ENCODE measurements at regions not wholly inside any gene's neighbourhood (a gene's known extent, or its start where the extent isn't known, plus 50 kb on each side); places are given as distances from the start of the nearest gene placed in this dataset.
"Not testable (repeated sequence)": the region's sequence is repeated elsewhere in the genome, so short reads cannot be mapped to it uniquely, and the experiment has no call there.

- DNase-seq (ENCODE audit: low read depth in 2 of 3, low spot score in 1 of 3): no peak
Measured at GRCh38 chr12:89230376-89231315, 121.7 kb downstream of the DUSP6 start.

- DNase-seq (ENCODE audit: low read depth in 2 of 3, low spot score in 1 of 3): no peak
Measured at GRCh38 chr12:89228491-89228890, 123.8 kb downstream of the DUSP6 start.

- no peak for DNase-seq (ENCODE audit: low read depth in 2 of 3, low spot score in 1 of 3)
Measured at GRCh38 chr12:89227774-89228173, 124.5 kb downstream of the DUSP6 start.

- DNase-seq (ENCODE audit: low read depth in 2 of 3, low spot score in 1 of 3): peak; percentile 16 to 43 (median 36)
Measured at GRCh38 chr12:89225808-89226411, 126.4 kb downstream of the DUSP6 start.

GRCh38 chr12:89225401-89225800 is 126.9 kb downstream of the DUSP6 start:
- DNase-seq (ENCODE audit: low read depth in 2 of 3, low spot score in 1 of 3): peak; percentile 66 to 76 (median 76)

GRCh38 chr12:89222580-89222979 is 129.7 kb downstream of the DUSP6 start:
- DNase-seq (ENCODE audit: low read depth in 2 of 3, low spot score in 1 of 3): not testable (repeated sequence)

- DNase-seq (ENCODE audit: low read depth in 2 of 3, low spot score in 1 of 3): no peak
Measured at GRCh38 chr12:89217472-89217871, 134.8 kb downstream of the DUSP6 start.

GRCh38 chr12:89216211-89216952 is 135.9 kb downstream of the DUSP6 start:
- DNase-seq (ENCODE audit: low read depth in 2 of 3, low spot score in 1 of 3): no peak

- DNase-seq (ENCODE audit: low read depth in 2 of 3, low spot score in 1 of 3): no peak
Measured at GRCh38 chr12:89215196-89215595, 137.1 kb downstream of the DUSP6 start.

- no peak for DNase-seq (ENCODE audit: low read depth in 2 of 3, low spot score in 1 of 3)
Measured at GRCh38 chr12:89213747-89214146, 138.6 kb downstream of the DUSP6 start.

GRCh38 chr12:89213139-89213538 is 139.2 kb downstream of the DUSP6 start:
- no peak for DNase-seq (ENCODE audit: low read depth in 2 of 3, low spot score in 1 of 3)

- no peak for DNase-seq (ENCODE audit: low read depth in 2 of 3, low spot score in 1 of 3)
Measured at GRCh38 chr12:89212339-89212771, 139.9 kb downstream of the DUSP6 start.

GRCh38 chr12:89211456-89211855 is 140.8 kb downstream of the DUSP6 start:
- no peak for DNase-seq (ENCODE audit: low read depth in 2 of 3, low spot score in 1 of 3)

GRCh38 chr12:89210277-89210676 is 142.0 kb downstream of the DUSP6 start:
- no peak for DNase-seq (ENCODE audit: low read depth in 2 of 3, low spot score in 1 of 3)

- no peak for DNase-seq (ENCODE audit: low read depth in 2 of 3, low spot score in 1 of 3)
Measured at GRCh38 chr12:89208661-89209096, 143.6 kb downstream of the DUSP6 start.

- no peak for DNase-seq (ENCODE audit: low read depth in 2 of 3, low spot score in 1 of 3)
Measured at GRCh38 chr12:89206390-89206789, 145.9 kb downstream of the DUSP6 start.

GRCh38 chr12:89205517-89205916 is 146.8 kb downstream of the DUSP6 start:
- DNase-seq (ENCODE audit: low read depth in 2 of 3, low spot score in 1 of 3): no peak

- no peak for DNase-seq (ENCODE audit: low read depth in 2 of 3, low spot score in 1 of 3)
Measured at GRCh38 chr12:89203144-89203543, 149.2 kb downstream of the DUSP6 start.

GRCh38 chr12:89200217-89200616 is 152.1 kb downstream of the DUSP6 start:
- DNase-seq (ENCODE audit: low read depth in 2 of 3, low spot score in 1 of 3): no peak

GRCh38 chr12:89195470-89195869 is 156.8 kb downstream of the DUSP6 start:
- DNase-seq (ENCODE audit: low read depth in 2 of 3, low spot score in 1 of 3): no peak

GRCh38 chr12:89194683-89195082 is 157.6 kb downstream of the DUSP6 start:
- DNase-seq (ENCODE audit: low read depth in 2 of 3, low spot score in 1 of 3): no peak

- no peak for DNase-seq (ENCODE audit: low read depth in 2 of 3, low spot score in 1 of 3)
Measured at GRCh38 chr12:89192429-89192828, 159.9 kb downstream of the DUSP6 start.
